Breast epithelium (tissue), 4 donors: ENCODE measurements at regions not wholly inside any gene's neighbourhood (a gene's known extent, or its start where the extent isn't known, plus 50 kb on each side); places are given as distances from the start of the nearest gene placed in this dataset.

Source experiments
- DNase-seq, 2 donors: peaks; one replicate each; pipeline ENCODE4 v3.0.0-alpha.2; 2019; ENCODE audit warnings: low spot score in 2 of 2
- H3K27ac ChIP-seq, 2 donors: fragments of 200-600 bp; sonication (generic) in 1 of 2; one replicate each; pipeline ENCODE4 v1.5.1; 2016 to 2019; ENCODE audit warnings: mild to moderate bottlenecking in 1 of 2
- H3K27me3 ChIP-seq, 2 donors: fragments of 200-600 bp; sonication (generic) in 1 of 2; one replicate each; pipeline versions ENCODE4 v1.5.1 to v1.6.0; 2017 to 2019; ENCODE audit warnings: control low read depth in 1 of 2, mild to moderate bottlenecking in 1 of 2
- H3K36me3 ChIP-seq: fragments of 200-600 bp; one replicate; pipeline ENCODE4 v1.5.1; 2019
- H3K4me1 ChIP-seq, 2 donors: fragments of 200-600 bp; sonication (generic); one replicate each; pipeline ENCODE4 v1.5.1; 2016 to 2019; ENCODE audit warnings: control low read depth in 1 of 2
- H3K4me3 ChIP-seq, 3 donors: fragments of 200-600 bp; sonication (generic); 1 replicate in 2 of 3; 2 replicates in 1 of 3; pipeline ENCODE4 v1.5.1; 2016 to 2019; ENCODE audit warnings: mild to moderate bottlenecking in 3 of 3, moderate library complexity in 2 of 3
- H3K9me3 ChIP-seq, 2 donors: fragments of 200-600 bp; sonication (generic) in 1 of 2; one replicate each; pipeline ENCODE4 v1.5.1; 2016 to 2019; ENCODE audit warnings: control low read depth in 1 of 2
- POLR2A ChIP-seq: fragments of 450-650 bp; IDR thresholded peaks from one replicate; pipeline ENCODE4 v1.6.1; 2016; ENCODE audit warnings: antibody characterized with exemption, mild to moderate bottlenecking, moderate library complexity
- POLR2AphosphoS5 ChIP-seq, 3 donors: sonication (generic); formaldehyde crosslinking; IDR thresholded peaks; one replicate each; pipeline ENCODE4 v1.6.1; 2017; ENCODE audit warnings: antibody characterized with exemption in 3 of 3
- intact Hi-C: fragments of 100-400 bp; cut with DNase I; formaldehyde crosslinking; loops from one replicate; pipeline ENCODE4 v1.15.1; 2023; ENCODE audit warnings: low total_unique reads
- TF ChIP-seq, protein P1 (sequence below), 3 donors: fragments of 450-650 bp; IDR thresholded peaks; one replicate each; pipeline ENCODE4 v1.5.1; 2016 to 2017; ENCODE audit warnings: antibody characterized with exemption in 3 of 3, mild to moderate bottlenecking in 3 of 3, moderate library complexity in 3 of 3

DNA sequence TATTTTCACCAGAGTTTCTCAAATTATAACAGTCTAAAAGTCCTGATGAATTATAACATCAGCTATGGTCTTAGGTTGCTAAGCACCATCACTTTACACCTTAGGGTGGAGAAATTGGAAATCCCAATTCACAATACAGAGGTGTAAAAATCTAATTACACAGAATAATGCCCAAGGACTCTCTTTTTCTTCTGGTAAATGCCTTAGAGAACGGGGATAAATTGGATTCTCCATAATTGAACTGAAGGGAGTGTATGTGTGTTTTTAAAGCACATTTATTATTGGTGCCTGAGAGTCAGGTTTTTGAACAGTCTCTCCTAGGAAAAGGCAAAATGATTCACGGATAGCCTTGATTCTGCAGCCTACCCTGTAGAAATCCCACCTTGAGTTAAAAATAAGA, 66.8 kb downstream of the NIBAN1 start:
- no peaks in the 10 kb centered on the region for H3K4me1 ChIP-seq
- TF ChIP-seq POLR2AphosphoS5 (IDR thresholded peaks at IDR 0.05), result no peak
- TF ChIP-seq, protein P1, sequence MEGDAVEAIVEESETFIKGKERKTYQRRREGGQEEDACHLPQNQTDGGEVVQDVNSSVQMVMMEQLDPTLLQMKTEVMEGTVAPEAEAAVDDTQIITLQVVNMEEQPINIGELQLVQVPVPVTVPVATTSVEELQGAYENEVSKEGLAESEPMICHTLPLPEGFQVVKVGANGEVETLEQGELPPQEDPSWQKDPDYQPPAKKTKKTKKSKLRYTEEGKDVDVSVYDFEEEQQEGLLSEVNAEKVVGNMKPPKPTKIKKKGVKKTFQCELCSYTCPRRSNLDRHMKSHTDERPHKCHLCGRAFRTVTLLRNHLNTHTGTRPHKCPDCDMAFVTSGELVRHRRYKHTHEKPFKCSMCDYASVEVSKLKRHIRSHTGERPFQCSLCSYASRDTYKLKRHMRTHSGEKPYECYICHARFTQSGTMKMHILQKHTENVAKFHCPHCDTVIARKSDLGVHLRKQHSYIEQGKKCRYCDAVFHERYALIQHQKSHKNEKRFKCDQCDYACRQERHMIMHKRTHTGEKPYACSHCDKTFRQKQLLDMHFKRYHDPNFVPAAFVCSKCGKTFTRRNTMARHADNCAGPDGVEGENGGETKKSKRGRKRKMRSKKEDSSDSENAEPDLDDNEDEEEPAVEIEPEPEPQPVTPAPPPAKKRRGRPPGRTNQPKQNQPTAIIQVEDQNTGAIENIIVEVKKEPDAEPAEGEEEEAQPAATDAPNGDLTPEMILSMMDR (IDR thresholded peaks at IDR 0.05), result no peak
- no peak for TF ChIP-seq POLR2A
- no peak for DNase-seq
- intact Hi-C loops, result no loop called here
- no peaks in the 10 kb centered on the region for H3K36me3 ChIP-seq
- no peak overlapping the region for H3K27ac ChIP-seq
- H3K27me3 ChIP-seq, result no peaks in the 10 kb centered on the region
- H3K4me3 ChIP-seq, result no peak overlapping the region
- no peaks in the 10 kb centered on the region for H3K9me3 ChIP-seq

DNA sequence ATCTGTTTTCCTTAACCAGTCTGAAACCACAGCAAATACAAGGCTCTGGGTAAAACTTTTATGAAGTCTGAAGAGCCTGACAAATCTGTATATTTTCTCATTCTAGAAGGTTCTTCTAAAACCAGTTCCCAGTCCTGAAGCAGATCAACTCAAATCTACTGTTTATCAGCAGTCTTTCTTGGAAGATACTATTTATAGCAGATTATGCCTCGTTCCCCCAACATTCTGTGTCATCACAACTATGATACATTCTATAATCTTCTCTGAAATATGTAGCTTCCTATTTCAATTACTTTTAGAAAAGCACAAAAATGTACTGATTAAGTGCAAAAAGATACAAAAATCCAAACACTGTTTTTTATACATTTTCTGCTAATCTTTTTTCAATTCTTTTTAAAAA, 67.5 kb downstream of the NIBAN1 start:
- no peaks in the 10 kb centered on the region for H3K27me3 ChIP-seq
- H3K9me3 ChIP-seq, result no peaks in the 10 kb centered on the region
- H3K27ac ChIP-seq, result no peak overlapping the region
- no peaks in the 10 kb centered on the region for H3K4me1 ChIP-seq
- H3K4me3 ChIP-seq, result no peak overlapping the region
- no peaks in the 10 kb centered on the region for H3K36me3 ChIP-seq
- intact Hi-C loops, result no loop called here
- TF ChIP-seq POLR2A, result no peak
- TF ChIP-seq, protein P1 (IDR thresholded peaks at IDR 0.05), result no peak
- TF ChIP-seq POLR2AphosphoS5 (IDR thresholded peaks at IDR 0.05), result no peak
- no peak for DNase-seq

DNA sequence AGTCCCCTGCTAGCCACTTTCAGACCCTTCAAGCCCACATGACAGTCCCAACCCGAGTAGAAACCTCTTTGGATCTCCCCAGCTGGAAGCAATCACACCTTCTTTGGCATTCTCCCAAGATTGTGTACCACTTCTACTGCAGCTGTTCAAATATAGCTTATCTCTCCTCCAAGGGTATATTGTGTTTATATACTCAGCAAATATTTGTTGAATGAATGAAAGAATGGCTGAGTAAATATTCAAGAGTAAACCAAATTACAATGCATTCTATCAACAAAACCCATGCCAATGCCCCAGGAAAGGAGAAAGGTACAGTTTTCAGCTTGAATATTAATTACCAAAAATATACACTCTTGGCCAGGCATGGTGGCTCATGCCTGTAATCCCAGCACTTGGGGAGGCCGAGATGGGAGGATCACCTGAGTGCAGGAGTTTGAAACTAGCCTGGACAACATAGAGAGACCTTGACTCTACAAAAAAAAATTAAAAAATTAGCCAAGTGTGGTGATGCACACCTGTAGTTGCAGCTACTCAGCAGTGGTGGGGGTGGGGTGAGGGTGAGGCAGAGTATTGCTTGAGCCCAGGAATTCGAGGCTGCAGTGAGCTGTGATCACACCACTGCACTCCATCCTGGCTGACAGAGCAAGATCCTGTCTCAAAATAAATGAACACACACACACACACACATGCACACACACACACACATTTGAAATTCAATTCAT, 68.5 kb downstream of the NIBAN1 start:
- H3K4me3 ChIP-seq, result no peak overlapping the region
- no peak for TF ChIP-seq POLR2AphosphoS5 (IDR thresholded peaks at IDR 0.05)
- TF ChIP-seq POLR2A, result no peak
- TF ChIP-seq, protein P1 (IDR thresholded peaks at IDR 0.05), result no peak
- no peak overlapping the region for H3K27ac ChIP-seq
- H3K9me3 ChIP-seq, result no peaks in the 10 kb centered on the region
- no peak for DNase-seq
- H3K36me3 ChIP-seq, result no peaks in the 10 kb centered on the region
- no peaks in the 10 kb centered on the region for H3K27me3 ChIP-seq
- H3K4me1 ChIP-seq, result no peaks in the 10 kb centered on the region
- intact Hi-C loops, result no loop called here

DNA sequence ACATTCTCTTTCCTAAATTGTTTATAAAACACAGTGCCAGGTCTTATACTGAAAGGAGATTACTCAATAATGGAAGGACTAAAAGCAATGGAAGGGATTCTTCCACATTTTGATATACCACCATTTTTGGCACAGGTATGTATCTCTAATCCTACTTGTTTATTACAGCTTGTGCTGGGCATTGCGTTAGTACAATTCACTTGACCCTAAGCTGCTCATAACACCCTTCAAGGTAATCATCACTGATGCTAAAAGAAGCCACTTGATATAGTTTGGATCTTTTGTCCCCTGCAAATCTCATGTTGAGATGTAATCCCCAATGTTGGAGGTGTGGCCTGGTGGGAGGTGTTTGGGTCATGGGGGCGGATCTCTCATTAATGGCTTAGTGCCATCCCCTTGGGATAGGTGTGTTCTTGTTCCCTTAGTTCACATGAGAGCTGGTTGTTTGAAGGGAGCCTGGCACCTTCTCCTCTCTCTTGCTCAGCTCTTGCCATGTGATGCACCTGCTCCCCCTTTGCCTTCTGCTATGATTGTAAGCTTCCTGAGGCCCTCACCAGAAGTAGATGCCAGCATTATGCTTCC, 71.1 kb downstream of the NIBAN1 start:
- Histone ChIP-seq H3K4me3 (no peak overlapping the region), H3K9me3 (no peaks in the 10 kb centered on the region), H3K27ac (no peak overlapping the region), H3K36me3 (no peaks in the 10 kb centered on the region), H3K4me1 (no peaks in the 10 kb centered on the region), H3K27me3 (no peaks in the 10 kb centered on the region)
- no peak for DNase-seq
- TF ChIP-seq, protein P1 (IDR thresholded peaks at IDR 0.05), result no peak
- TF ChIP-seq POLR2A (no peak), POLR2AphosphoS5 (IDR thresholded peaks at IDR 0.05) (no peak)
- intact Hi-C loops, result no loop called here

DNA sequence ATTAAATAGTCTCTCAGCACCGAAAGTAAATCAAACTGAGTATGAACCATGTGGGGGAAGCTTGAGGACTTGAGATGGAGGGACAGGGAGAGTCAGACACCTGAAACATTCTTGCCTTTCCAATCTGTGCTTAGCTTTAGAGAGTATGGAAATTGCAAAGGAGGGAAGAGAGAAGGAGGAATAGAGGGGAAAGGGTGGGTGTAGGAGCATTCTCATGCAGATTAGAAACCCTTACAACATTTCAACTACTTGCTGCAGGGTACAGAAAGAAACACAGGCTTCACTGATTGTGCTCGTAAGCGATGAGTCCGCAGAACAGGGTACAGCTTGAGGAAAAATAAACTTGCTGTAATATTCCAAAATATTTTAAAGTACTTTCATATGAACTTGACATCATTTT, 73.8 kb downstream of the NIBAN1 start:
- intact Hi-C loops, result no loop called here
- no peaks in the 10 kb centered on the region for H3K27me3 ChIP-seq
- no peaks in the 10 kb centered on the region for H3K36me3 ChIP-seq
- H3K4me3 ChIP-seq, result no peak overlapping the region
- TF ChIP-seq POLR2A (no peak), POLR2AphosphoS5 (IDR thresholded peaks at IDR 0.05) (no peak)
- TF ChIP-seq, protein P1 (IDR thresholded peaks at IDR 0.05), result no peak
- no peak for DNase-seq
- no peaks in the 10 kb centered on the region for H3K4me1 ChIP-seq
- H3K9me3 ChIP-seq, result no peaks in the 10 kb centered on the region
- no peak overlapping the region for H3K27ac ChIP-seq
